GM23338 (cell line): ENCODE measurements at regions not wholly inside any gene's neighbourhood (a gene's known extent, or its start where the extent isn't known, plus 50 kb on each side); places are given as distances from the start of the nearest gene placed in this dataset.

ENCODE experiments used
- ATAC-seq: fragments of 200-7000 bp; cut with Tn5 transposase; 3 replicates; pipeline ENCODE4 v1.9.1; 2020
- DNase-seq: peaks from one replicate; pipeline ENCODE4 v3.0.0-alpha.2; 2015; ENCODE audit warnings: low spot score
- H2AFZ ChIP-seq: fragments of 200-600 bp; sonication (generic); 2 replicates; pipeline ENCODE4 v1.8.0; 2016; ENCODE audit warnings: antibody characterized with exemption, mild to moderate bottlenecking, moderate library complexity
- H3F3A ChIP-seq: fragments of 200-600 bp; sonication (generic); replicated peaks from 2 replicates; pipeline ENCODE4 v1.8.0; 2017; ENCODE audit warnings: antibody characterized with exemption, mixed run types, low read depth
- H3K27ac ChIP-seq: fragments of 200-600 bp; sonication (generic); 2 replicates; pipeline ENCODE4 v1.6.1; 2016; ENCODE audit warnings: low read depth
- H3K27me3 ChIP-seq: fragments of 200-600 bp; sonication (generic); 2 replicates; pipeline ENCODE4 v1.8.0; 2016; ENCODE audit warnings: mild to moderate bottlenecking, mixed run types, moderate library complexity; ENCODE audit not compliant: insufficient read depth
- H3K36me3 ChIP-seq: fragments of 200-600 bp; sonication (generic); 2 replicates; pipeline ENCODE4 v1.8.0; 2016; ENCODE audit warnings: mild to moderate bottlenecking; ENCODE audit not compliant: insufficient read depth
- H3K4me1 ChIP-seq: fragments of 200-600 bp; sonication (generic); 2 replicates; pipeline ENCODE4 v1.8.0; 2016; ENCODE audit warnings: mild to moderate bottlenecking, moderate library complexity; ENCODE audit not compliant: insufficient read depth
- H3K4me2 ChIP-seq: fragments of 200-600 bp; sonication (generic); 2 replicates; pipeline ENCODE4 v1.7.1; 2017; ENCODE audit warnings: mixed run types
- H3K4me3 ChIP-seq: fragments of 200-600 bp; sonication (generic); 2 replicates; pipeline ENCODE4 v1.6.1; 2016; ENCODE audit warnings: mixed run types
- H3K79me2 ChIP-seq: fragments of 200-600 bp; sonication (generic); replicated peaks from 2 replicates; pipeline ENCODE4 v1.8.0; 2017; ENCODE audit warnings: mild to moderate bottlenecking; ENCODE audit not compliant: insufficient read depth
- H3K9me2 ChIP-seq: fragments of 200-600 bp; sonication (generic); 2 replicates; pipeline ENCODE4 v1.8.0; 2017; ENCODE audit not compliant: insufficient read depth
- H4K20me1 ChIP-seq: fragments of 200-600 bp; sonication (generic); replicated peaks from 2 replicates; pipeline ENCODE4 v1.8.0; 2017; ENCODE audit warnings: mild to moderate bottlenecking; ENCODE audit not compliant: insufficient read depth
- H3K27ac Mint-ChIP-seq: 2 replicates; pipeline ENCODE4 v1.8.0; 2020; ENCODE audit warnings: inconsistent platforms, mild to moderate bottlenecking, moderate library complexity, mixed read lengths
- H3K27me3 Mint-ChIP-seq: 3 replicates; pipeline ENCODE4 v1.8.0; 2022; ENCODE audit warnings: low read depth, mild to moderate bottlenecking, moderate library complexity, mixed read lengths, inconsistent platforms; ENCODE audit not compliant: insufficient read depth, poor library complexity
- H3K36me3 Mint-ChIP-seq: 3 replicates; pipeline ENCODE4 v1.8.0; 2021; ENCODE audit warnings: low read depth, mild to moderate bottlenecking, inconsistent platforms, moderate library complexity, mixed read lengths
- H3K4me1 Mint-ChIP-seq: 3 replicates; pipeline ENCODE4 v1.8.0; 2020; ENCODE audit warnings: mild to moderate bottlenecking, inconsistent platforms, mixed read lengths
- H3K4me3 Mint-ChIP-seq: 3 replicates; pipeline ENCODE4 v1.8.0; 2021; ENCODE audit warnings: moderate library complexity, mild to moderate bottlenecking, inconsistent platforms, mixed read lengths
- H3K9me3 Mint-ChIP-seq: 3 replicates; pipeline ENCODE4 v1.8.0; 2020; ENCODE audit warnings: moderate library complexity, mild to moderate bottlenecking, inconsistent platforms, mixed read lengths
- CTCF ChIP-seq, 2 experiments: fragments of 200-600 bp in 1 of 2; sonication (generic) in 1 of 2; conservative IDR thresholded peaks; 2 replicates each; pipeline versions ENCODE4 v1.5.1 to v1.6.1; 2016 to 2017; ENCODE audit warnings: antibody characterized with exemption in 2 of 2, low read depth in 2 of 2, mild to moderate bottlenecking in 2 of 2, moderate library complexity in 1 of 2
- EZH2phosphoT487 ChIP-seq: fragments of 200-600 bp; sonication (generic); IDR thresholded peaks from one replicate; pipeline ENCODE4 v1.8.1; 2018; ENCODE audit warnings: antibody characterized with exemption; ENCODE audit not compliant: unreplicated experiment
- JUNB ChIP-seq: IDR thresholded peaks from one replicate; pipeline ENCODE4 v1.6.1; 2016; ENCODE audit warnings: antibody characterized with exemption; ENCODE audit not compliant: unreplicated experiment
- NANOG ChIP-seq: IDR thresholded peaks from 2 replicates; pipeline ENCODE4 v1.6.1; 2016; ENCODE audit warnings: antibody characterized with exemption, borderline replicate concordance
- POLR2AphosphoS5 ChIP-seq: IDR thresholded peaks from 2 replicates; pipeline ENCODE4 v1.6.1; 2016; ENCODE audit warnings: antibody characterized with exemption, low read depth
- REST ChIP-seq: IDR thresholded peaks from one replicate; pipeline ENCODE4 v1.6.1; 2018; ENCODE audit warnings: antibody characterized with exemption; ENCODE audit not compliant: unreplicated experiment
- STAT1 ChIP-seq: IDR thresholded peaks from one replicate; pipeline ENCODE4 v1.6.1; 2016; ENCODE audit warnings: antibody characterized with exemption; ENCODE audit not compliant: unreplicated experiment
- ZNF114 ChIP-seq: fragments of 250-450 bp; sonication (Bioruptor Pico); IDR thresholded peaks from 2 replicates; pipeline ENCODE4 v1.5.0; 2020; ENCODE audit warnings: mild to moderate bottlenecking, moderate library complexity
- TF ChIP-seq, protein P1 (sequence below): IDR thresholded peaks from 2 replicates; pipeline ENCODE4 v1.6.1; 2016; ENCODE audit warnings: antibody characterized with exemption

- no peak for TF ChIP-seq JUNB
- no peak for TF ChIP-seq POLR2AphosphoS5
- TF ChIP-seq NANOG, result no peak
- TF ChIP-seq, protein P1, sequence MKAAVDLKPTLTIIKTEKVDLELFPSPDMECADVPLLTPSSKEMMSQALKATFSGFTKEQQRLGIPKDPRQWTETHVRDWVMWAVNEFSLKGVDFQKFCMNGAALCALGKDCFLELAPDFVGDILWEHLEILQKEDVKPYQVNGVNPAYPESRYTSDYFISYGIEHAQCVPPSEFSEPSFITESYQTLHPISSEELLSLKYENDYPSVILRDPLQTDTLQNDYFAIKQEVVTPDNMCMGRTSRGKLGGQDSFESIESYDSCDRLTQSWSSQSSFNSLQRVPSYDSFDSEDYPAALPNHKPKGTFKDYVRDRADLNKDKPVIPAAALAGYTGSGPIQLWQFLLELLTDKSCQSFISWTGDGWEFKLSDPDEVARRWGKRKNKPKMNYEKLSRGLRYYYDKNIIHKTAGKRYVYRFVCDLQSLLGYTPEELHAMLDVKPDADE, result no peak
- TF ChIP-seq CTCF (conservative IDR thresholded peaks at IDR 0.05; ENCODE audit: low read depth in 2 of 2), result no peak
Measured at GRCh38 chr2:234873103-234873827, 78.6 kb upstream of the SH3BP4 start (continued).

DNA sequence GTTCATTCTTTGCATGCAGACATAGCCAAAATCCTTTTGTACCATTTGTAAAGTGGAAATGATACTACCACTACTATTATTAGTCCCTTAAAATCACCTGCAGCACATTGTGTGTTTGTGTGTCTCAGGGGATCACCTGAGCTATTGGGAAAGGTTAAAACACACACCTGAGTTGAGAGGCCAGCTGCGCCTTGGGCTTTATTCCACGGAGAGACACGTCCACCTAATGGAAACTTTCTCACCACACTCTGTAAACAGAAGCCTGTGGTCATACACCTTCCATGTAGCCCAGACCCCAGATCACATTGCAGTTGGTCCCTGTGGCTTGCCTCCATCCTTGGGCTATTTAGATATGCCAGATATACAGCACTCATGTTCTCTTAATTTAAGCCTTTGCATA, 81.8 kb upstream of the SH3BP4 start:
- H3K27ac Mint-ChIP-seq, result no peak overlapping the region
- no peaks in the 10 kb centered on the region for H3K27me3 ChIP-seq
- H3K9me2 ChIP-seq, result no peaks in the 10 kb centered on the region
- H3K4me3 ChIP-seq, result no peak overlapping the region
- DNase-seq (no peak), ATAC-seq (no peak)
- no peaks in the 10 kb centered on the region for H3K79me2 ChIP-seq
- H3F3A ChIP-seq, result no peaks in the 10 kb centered on the region
- no peaks in the 10 kb centered on the region for H4K20me1 ChIP-seq
- H3K4me3 Mint-ChIP-seq, result no peak overlapping the region
- H3K4me1 ChIP-seq, result no peaks in the 10 kb centered on the region
- H3K27ac ChIP-seq, result no peak overlapping the region
- peaks cover 8% of the 10 kb centered on the region for H3K27me3 Mint-ChIP-seq
- no peaks in the 10 kb centered on the region for H3K4me1 Mint-ChIP-seq
- H3K36me3 ChIP-seq, result no peaks in the 10 kb centered on the region; the same call in 1 of the 2 replicates
- no peak overlapping the region for H2AFZ ChIP-seq
- H3K36me3 Mint-ChIP-seq, result peaks cover 31% of the 10 kb centered on the region
- peaks cover 40% of the 10 kb centered on the region for H3K9me3 Mint-ChIP-seq
- no peak overlapping the region for H3K4me2 ChIP-seq
- TF ChIP-seq REST (no peak), EZH2phosphoT487 (no peak), ZNF114 (CRISPR knock-in tag) (no peak), JUNB (no peak), CTCF (conservative IDR thresholded peaks at IDR 0.05; ENCODE audit: low read depth in 2 of 2) (no peak), STAT1 (no peak)
